Renal cortex interstitium (tissue), 11 donors: ENCODE measurements at regions not wholly inside any gene's neighbourhood (a gene's known extent, or its start where the extent isn't known, plus 50 kb on each side); places are given as distances from the start of the nearest gene placed in this dataset.

Source experiments
- DNase-seq, 11 donors: peaks; one replicate each; pipeline ENCODE4 v3.0.0-alpha.2; 2013; ENCODE audit warnings: low read depth in 9 of 11, low spot score in 4 of 11; ENCODE audit errors: extremely low read depth in 1 of 11

DNA sequence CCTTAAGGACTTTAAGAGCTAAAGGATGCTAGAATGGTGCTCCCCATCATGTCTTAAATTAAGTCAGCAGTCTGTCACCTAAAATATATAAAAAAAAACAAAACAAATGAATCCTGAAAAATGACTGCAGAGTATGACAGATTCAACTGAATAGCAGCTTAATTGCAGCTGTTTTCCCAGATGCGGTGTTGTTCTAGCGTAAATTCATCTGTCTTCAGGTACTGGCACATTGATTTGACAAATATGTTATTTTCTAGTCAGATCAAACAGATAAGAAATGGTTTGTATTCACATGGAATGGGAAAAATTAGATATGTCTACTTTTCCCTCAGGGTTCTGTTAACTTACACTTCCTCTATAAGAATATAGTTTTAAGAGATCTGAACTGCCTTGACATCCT is 211.7 kb downstream of the NAF1 start:
- no peak for DNase-seq

- DNase-seq: no peak
These were observed 214.5 kb downstream of the NAF1 start for GRCh38 chr4:162952232-162952631.

DNA sequence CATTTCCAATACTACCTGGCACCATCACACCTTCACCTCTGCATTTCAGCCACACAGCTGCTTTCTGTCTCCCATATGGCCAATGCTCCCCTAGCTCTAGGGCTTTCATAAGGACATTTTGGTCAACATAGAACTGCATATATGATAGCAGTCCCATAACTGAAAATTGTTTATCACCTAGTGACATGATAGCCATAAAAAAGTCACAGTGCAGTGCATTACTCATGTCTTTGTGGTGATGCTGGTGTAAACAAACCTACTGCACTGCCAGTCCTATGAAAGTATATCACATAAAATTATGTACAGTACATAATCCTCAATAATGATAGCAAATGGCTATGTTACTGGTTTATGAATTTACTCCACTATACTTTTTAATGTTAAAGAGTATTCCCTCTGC is 221.0 kb downstream of the NAF1 start:
- DNase-seq: no peak

- no peak for DNase-seq
These were observed 223.4 kb downstream of the NAF1 start for GRCh38 chr4:162943263-162943662.

GRCh38 chr4:162938738-162939485 is 227.8 kb downstream of the NAF1 start:
- DNase-seq: no peak

DNA sequence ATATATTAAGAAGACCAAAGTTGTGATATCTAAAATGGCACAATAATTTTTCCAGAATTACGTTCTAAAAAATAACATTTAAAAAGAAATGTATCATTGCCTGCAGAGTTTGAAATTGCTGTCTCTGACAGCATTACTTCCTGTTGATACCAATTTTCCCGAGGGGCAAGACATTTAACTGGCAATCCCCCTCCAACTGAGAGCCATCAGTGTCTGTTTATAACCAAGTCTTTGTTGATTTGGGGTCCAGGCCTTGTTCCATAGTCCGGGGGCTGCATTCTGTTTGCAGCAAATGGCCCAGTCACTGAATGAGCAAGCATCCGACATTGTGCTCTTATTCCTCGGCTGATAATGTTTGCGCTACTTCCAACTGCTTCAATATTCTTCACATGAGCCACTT is 231.5 kb downstream of the NAF1 start:
- no peak for DNase-seq

DNA sequence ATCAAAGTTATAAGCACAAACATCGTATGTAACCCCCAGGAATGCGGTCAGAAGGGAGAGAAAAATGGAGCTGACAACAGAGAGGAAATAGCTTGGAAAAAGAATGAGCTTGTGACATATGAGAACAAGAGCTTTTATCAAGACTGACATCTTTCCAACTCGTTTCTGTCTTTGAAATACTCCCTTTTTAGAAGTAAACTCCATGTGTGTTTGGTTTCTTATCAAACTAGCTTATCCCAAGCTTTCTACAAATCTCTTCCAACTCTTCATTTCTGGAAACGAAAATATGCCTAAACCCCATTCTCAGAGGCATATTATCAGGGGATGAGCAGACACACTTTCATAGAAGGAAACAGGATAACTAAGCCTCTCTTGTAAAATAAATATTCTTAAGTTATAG is 235.4 kb downstream of the NAF1 start:
- DNase-seq: no peak

DNA sequence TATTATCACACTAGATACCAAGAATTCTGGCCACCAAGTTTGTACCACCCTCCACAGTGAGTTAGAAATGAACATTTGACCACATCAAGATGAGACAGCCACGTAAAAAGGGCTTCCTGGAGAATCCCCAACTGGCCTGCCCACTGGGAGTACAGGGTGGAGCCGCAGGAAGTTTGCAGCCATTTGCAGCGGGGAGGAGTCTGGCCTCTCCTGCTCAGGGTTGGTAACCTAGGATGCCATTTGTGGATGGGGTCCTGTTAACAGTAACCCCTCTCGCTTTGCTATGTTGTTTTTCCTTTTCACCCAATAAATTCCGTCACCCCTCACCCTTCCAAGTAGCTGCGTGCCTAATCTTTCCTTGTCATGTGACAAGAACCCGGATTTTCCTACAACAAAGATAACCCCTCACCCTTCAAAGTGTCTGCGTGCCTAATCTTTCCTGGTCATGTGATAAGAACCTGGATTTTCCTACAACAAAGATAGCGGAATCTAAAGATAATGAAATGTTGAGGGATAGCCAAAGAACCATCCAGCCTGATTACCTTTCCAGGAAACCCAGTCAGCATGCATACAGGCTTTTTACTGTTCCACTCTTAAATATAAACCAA is 245.4 kb downstream of the NAF1 start:
- DNase-seq: no peak

GRCh38 chr4:162920649-162921048 is 246.0 kb downstream of the NAF1 start:
- DNase-seq: no peak

DNA sequence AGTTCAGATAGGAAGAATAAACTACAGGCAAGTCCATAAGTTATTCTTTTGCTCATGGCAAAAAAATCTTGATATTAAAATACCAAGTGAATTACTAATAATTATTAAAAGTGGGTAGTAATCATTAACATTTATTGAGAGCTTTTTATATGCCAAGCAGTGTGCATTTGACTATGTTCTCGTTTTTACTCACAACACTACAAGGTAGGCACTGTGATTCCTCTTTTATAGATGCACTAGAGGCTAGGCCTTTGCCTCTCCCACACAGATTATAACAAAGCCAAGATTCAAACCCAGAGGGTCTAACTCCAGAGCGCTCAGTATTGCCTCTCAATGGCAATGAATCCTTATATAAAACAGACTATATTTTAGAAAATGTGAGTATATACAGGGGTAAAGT is 254.2 kb downstream of the NAF1 start:
- no peak for DNase-seq

DNA sequence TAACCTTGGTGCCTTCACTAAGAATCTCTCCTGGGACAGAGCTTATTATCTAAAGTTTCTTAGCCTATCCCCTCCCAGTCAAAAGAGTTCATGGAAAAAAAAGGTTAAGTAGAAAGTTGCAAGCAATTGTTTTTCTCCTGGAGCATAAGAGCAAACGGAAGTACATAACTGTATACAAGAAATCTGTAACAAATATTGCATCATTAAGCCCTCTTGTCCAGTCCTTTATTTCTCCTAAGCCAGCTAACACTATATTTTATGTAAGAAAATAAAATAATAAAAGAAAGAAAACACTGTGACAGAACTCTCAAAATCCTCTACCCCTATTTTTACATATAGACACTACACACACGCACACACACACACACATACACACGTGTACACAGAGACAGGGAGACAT is 255.3 kb downstream of the NAF1 start:
- no peak for DNase-seq

DNA sequence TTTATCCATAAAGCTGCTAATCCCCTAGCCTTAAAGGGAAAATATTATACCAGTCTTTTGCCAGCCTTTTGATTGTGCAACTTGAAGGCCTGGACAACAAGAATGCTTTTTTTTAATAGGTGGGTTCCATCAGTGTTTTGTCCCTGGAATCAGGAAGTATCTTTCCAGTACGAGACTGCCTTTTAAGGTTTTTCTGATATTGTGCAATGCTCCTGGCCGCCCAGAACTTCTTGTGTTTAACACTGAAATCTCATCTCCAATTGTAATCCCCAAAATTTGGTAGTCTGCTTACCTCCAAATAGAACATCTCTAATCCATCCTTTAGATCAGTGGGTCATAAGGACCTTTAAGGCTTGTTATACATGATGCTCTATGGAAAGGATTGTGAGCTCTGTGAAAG is 256.7 kb downstream of the NAF1 start:
- DNase-seq: no peak

DNA sequence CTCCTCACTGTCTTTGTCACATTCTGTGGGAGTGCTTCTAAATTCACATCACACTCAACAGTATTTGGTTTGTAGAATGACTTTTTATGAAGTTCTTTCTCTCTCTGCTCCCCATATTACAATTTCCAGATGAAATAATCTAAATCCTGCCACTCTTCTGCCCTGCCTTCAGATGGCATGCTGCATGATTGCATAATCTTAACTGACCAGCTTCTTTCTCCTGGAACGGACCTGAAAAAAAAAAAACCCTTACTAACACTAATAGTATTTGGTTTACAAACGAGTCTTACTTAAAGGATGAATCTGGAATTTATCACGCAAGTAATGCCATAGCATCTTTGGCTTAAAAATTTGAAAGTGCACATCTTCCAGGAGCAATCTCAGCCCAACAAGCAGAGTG is 272.3 kb downstream of the NAF1 start:
- DNase-seq: no peak

- DNase-seq: peak in 1 of 11 donors; percentile 27
These were observed 274.6 kb downstream of the NAF1 start for GRCh38 chr4:162891788-162892707.

- no peak for DNase-seq
These were observed 288.6 kb downstream of the NAF1 start for GRCh38 chr4:162878096-162878495.

- no peak for DNase-seq
These were observed 291.9 kb downstream of the NAF1 start for GRCh38 chr4:162874748-162875147.

GRCh38 chr4:162871990-162872389 is 294.7 kb downstream of the NAF1 start:
- no peak for DNase-seq

- DNase-seq: no peak
These were observed 297.5 kb downstream of the NAF1 start for GRCh38 chr4:162869157-162869556.

DNA sequence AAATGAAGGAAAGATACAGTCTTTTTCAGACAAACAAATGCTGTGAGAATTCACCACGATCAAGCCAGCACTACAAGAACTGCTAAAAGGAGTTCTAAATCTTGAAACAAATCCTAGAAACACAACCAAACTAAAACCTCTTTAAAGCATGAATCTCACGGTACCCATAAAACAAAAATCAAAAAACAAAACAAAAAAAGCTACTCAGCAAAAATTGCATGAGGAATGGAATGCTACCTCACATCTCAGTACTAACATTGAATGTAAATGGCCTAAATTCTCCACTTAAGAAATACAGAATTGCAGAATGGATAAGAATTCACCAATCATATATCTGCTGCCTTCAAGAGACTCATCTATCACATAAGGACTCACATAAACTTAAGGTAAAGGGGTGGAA is 300.1 kb downstream of the NAF1 start:
- DNase-seq: no peak

DNA sequence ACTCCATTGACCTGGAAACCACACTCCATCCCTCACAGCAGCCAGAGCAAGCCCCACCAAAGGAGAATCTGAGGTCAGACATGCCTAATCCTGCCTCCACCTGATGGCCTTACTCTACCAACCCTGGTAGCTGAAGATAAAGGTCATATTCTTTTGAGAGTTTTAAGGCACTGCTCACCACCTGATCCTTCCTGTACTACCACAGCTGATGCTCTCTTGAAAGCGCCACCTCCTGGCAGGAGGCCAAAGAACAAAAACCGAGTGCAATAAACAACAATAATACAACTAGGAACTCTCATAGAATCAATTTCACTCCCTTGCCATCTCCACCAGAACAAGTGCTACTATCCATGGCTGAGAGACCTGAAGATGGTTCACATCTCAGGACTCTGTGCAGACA is 301.6 kb downstream of the NAF1 start:
- DNase-seq: no peak
